Kidney epithelial cell (primary cell): ENCODE measurements at regions not wholly inside any gene's neighbourhood (a gene's known extent, or its start where the extent isn't known, plus 50 kb on each side); places are given as distances from the start of the nearest gene placed in this dataset.

Source experiments
- DNase-seq: peaks from one replicate; pipeline ENCODE4 v3.0.0-alpha.2; 2010; ENCODE audit warnings: low read depth
- H3K27me3 ChIP-seq: 2 replicates; pipeline ENCODE4 v1.6.0; 2011; ENCODE audit warnings: low read length; ENCODE audit not compliant: control insufficient read depth, insufficient read depth
- H3K36me3 ChIP-seq: 2 replicates; pipeline ENCODE4 v1.5.1; 2011; ENCODE audit warnings: low read length; ENCODE audit not compliant: control insufficient read depth, insufficient read depth
- H3K4me3 ChIP-seq: 2 replicates; pipeline ENCODE4 v1.5.1; 2011; ENCODE audit warnings: low read depth, mild to moderate bottlenecking, control low read depth, low read length
- TF ChIP-seq, protein P1 (sequence below): IDR thresholded peaks from 2 replicates; pipeline ENCODE4 v1.5.1; 2011; ENCODE audit warnings: mild to moderate bottlenecking, moderate library complexity, low read length, control low read depth, inconsistent platforms; ENCODE audit not compliant: insufficient read depth, poor library complexity, severe bottlenecking

DNA sequence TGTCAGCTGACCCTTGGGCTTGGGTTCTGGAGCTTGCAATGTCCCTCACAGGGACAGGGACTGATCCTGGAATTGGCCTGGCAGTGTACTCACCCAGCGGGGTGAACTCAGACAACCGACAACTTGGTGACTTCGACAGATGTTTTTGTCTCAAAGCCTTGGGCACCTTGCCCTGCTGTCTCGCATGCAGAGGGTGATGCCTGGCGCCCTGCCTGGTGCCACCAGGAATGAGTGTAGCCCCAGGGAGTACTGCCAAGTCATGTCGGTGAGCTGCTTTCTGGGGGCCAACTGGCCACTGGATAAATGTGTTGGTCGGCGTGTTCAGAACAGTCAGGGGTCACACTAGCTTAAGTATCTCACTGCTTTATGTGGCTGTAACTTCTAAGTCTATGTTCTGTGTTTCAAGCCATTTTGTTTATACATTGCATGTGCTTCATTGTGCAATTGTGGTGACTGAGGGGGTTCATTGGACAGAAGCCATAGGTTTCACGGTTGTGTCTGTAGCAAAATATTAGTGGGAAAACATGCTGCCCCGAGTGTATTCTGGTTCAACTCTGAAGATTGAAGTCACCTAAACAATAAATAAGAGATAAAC lies 96.3 kb upstream of the TNFSF11 start:
- TF ChIP-seq, protein P1, sequence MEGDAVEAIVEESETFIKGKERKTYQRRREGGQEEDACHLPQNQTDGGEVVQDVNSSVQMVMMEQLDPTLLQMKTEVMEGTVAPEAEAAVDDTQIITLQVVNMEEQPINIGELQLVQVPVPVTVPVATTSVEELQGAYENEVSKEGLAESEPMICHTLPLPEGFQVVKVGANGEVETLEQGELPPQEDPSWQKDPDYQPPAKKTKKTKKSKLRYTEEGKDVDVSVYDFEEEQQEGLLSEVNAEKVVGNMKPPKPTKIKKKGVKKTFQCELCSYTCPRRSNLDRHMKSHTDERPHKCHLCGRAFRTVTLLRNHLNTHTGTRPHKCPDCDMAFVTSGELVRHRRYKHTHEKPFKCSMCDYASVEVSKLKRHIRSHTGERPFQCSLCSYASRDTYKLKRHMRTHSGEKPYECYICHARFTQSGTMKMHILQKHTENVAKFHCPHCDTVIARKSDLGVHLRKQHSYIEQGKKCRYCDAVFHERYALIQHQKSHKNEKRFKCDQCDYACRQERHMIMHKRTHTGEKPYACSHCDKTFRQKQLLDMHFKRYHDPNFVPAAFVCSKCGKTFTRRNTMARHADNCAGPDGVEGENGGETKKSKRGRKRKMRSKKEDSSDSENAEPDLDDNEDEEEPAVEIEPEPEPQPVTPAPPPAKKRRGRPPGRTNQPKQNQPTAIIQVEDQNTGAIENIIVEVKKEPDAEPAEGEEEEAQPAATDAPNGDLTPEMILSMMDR: no peak
- no peaks in the 10 kb centered on the region for H3K36me3 ChIP-seq
- DNase-seq: no peak
- H3K4me3 ChIP-seq: no peak overlapping the region
- H3K27me3 ChIP-seq: no peaks in the 10 kb centered on the region

DNA sequence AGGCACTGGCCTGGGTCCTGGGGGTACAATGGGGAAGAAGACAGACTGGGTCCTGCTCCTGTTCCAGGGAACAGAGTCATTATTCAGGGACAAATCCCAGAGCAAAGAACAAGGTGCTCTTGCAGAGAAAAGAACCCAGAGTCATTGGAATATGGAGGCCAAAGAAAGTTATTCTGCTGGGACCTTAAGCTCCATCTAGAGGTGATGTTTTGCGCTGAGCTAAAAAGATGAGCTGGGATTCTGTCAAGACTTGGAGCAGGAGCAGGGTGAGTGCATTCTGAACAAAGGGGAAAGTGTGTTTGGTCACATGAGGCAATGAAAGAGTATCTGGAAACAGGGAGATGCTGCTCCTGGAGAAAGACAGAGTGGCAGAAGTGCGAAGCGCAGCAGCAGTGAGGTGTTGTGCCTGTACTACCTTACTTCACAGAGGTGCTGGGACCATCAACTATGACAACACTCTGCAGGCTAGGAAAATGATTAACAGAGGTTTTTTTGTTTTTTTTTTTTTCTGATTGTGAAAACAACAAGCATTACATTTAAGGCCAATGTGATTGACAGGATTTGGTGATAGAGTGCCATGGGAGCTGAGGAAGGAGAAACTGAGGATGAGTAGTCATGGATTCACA lies 95.3 kb upstream of the TNFSF11 start:
- H3K36me3 ChIP-seq: no peaks in the 10 kb centered on the region
- H3K4me3 ChIP-seq: no peak overlapping the region
- no peak for DNase-seq
- TF ChIP-seq, protein P1: peak; percentile 30
- H3K27me3 ChIP-seq: no peaks in the 10 kb centered on the region

DNA sequence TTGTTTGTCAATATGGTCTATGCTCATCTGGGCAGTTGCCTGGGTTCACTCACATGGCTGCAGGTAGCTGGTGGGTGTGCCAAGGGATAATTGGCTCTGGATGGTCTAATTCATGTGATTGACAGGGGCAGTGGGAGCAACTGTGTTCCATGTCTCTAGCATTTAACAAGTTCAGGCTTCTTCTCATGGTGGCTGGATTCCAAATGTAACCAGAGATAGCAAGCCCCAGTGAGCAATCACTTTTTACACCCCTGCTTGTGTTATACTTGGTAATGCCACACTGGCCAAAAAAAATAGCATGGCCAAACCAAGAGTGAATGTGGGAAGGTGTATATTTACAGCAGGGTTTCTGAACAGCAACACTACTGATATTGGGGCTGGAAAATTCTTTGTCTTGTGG lies 89.6 kb upstream of the TNFSF11 start:
- no peaks in the 10 kb centered on the region for H3K27me3 ChIP-seq
- H3K36me3 ChIP-seq: no peaks in the 10 kb centered on the region
- DNase-seq: no peak
- TF ChIP-seq, protein P1: no peak
- H3K4me3 ChIP-seq: no peak overlapping the region

DNA sequence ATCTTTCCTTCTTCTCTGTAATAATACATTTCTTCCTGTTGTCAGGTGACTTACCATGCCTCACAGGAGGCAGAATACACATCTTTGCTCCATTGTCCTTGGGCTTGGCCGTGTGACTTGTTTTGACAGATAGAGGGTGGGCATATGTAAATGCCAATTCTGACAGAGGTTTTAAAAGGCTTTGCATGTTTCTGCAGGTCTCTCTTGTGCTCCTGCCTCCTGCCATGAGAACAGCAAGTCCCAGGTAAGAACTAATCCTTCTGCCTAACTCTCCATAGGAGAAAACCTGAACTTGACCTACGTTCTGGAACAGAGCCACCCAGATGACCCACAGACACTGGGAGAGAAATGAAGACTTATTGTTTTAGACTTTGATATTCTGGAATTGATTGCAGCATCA lies 88.7 kb upstream of the TNFSF11 start:
- TF ChIP-seq, protein P1: no peak
- no peaks in the 10 kb centered on the region for H3K36me3 ChIP-seq
- DNase-seq: no peak
- H3K4me3 ChIP-seq: no peak overlapping the region
- H3K27me3 ChIP-seq: no peaks in the 10 kb centered on the region

DNA sequence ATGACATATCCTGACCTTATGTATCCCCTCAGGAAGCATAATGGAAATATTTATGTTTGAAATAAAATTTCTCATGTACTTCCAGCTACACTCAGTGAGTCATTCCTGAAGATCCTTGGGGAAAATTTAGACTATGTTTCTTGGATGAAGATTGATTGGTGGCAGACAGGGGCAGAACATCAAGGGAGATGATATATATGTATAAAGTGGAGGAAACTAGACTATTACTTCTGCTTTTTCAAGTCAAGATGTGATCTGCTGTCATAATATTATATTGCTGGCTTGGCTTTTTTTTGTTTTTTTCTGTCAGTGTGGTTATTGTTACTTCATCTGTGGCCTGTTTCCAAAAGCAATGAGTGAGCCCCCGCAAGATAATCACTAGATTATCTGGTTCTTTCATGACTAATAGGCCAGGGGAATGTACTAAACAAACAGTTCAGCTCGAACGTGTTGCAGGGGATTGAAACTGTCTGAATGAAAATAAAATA lies 87.2 kb upstream of the TNFSF11 start:
- no peaks in the 10 kb centered on the region for H3K27me3 ChIP-seq
- no peaks in the 10 kb centered on the region for H3K36me3 ChIP-seq
- DNase-seq: peak; percentile 42
- no peak overlapping the region for H3K4me3 ChIP-seq
- TF ChIP-seq, protein P1: no peak

DNA sequence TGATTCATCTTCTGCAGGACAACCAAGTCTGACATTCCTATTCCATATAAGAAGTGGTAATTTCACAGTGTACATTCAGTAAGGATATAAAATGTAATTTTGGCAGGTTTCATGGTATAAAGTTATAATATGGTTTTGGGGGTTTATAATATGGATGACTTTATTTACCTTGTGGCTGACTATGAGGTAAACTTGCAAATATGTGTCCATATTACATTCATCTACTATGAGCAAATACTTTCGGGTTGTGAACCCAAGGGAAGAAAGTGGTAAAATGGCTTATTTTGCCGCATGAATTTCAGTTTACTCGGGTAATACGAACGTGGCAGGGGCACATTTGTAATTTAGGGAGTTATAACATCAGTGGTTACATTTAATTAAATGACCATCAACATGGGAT lies 86.7 kb upstream of the TNFSF11 start:
- Histone ChIP-seq H3K4me3 (no peak overlapping the region), H3K27me3 (no peaks in the 10 kb centered on the region), H3K36me3 (no peaks in the 10 kb centered on the region)
- peak; percentile 19 for DNase-seq
- TF ChIP-seq, protein P1: no peak
